NB4 (cell line): ENCODE measurements at regions not wholly inside any gene's neighbourhood (a gene's known extent, or its start where the extent isn't known, plus 50 kb on each side); places are given as distances from the start of the nearest gene placed in this dataset.

Source experiments
- DNase-seq: peaks from one replicate; pipeline ENCODE4 v3.0.0; 2010; ENCODE audit warnings: low read depth
- H3K4me3 ChIP-seq: one replicate; pipeline ENCODE4 v1.5.1; 2011; ENCODE audit warnings: mild to moderate bottlenecking, low read depth, low read length, moderate library complexity
- MYC ChIP-seq: IDR thresholded peaks from 2 replicates; pipeline ENCODE4 v1.6.1; 2011; ENCODE audit warnings: low read depth, low read length
- POLR2A ChIP-seq: IDR thresholded peaks from 2 replicates; pipeline ENCODE4 v1.6.1; 2011; ENCODE audit warnings: mild to moderate bottlenecking; ENCODE audit not compliant: insufficient read length; ENCODE audit errors: extremely low read depth
- TF ChIP-seq, protein P1 (sequence below): IDR thresholded peaks from 2 replicates; pipeline ENCODE4 v1.6.1; 2011; ENCODE audit warnings: low read depth, low read length
- TF ChIP-seq, protein P2 (sequence below): IDR thresholded peaks from one replicate; pipeline ENCODE4 v1.5.1; 2012; ENCODE audit warnings: low read depth, low read length

DNA sequence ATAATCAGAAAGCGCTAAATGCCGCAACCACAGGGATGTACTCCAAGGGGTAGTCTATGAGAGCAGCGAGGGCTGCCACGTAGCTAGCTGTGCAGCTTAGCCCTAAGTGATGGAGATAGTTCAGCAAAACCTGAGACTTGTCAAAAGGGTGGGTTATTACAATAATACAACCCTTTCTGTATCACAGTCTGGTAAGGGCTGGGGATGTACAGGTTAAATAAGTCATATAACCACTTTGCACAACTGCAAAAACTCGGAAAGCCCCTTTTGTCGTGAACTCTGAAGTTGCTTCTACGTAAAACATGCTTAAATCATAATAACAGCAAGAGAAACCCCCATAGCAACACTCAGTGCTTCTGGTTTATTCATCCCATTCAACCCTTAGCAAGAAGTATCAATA is 598.8 kb downstream of the SUCLG1 start:
- TF ChIP-seq, protein P1, sequence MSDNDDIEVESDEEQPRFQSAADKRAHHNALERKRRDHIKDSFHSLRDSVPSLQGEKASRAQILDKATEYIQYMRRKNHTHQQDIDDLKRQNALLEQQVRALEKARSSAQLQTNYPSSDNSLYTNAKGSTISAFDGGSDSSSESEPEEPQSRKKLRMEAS, result no peak
- no peak for TF ChIP-seq POLR2A
- no peak for TF ChIP-seq MYC
- TF ChIP-seq, protein P2, sequence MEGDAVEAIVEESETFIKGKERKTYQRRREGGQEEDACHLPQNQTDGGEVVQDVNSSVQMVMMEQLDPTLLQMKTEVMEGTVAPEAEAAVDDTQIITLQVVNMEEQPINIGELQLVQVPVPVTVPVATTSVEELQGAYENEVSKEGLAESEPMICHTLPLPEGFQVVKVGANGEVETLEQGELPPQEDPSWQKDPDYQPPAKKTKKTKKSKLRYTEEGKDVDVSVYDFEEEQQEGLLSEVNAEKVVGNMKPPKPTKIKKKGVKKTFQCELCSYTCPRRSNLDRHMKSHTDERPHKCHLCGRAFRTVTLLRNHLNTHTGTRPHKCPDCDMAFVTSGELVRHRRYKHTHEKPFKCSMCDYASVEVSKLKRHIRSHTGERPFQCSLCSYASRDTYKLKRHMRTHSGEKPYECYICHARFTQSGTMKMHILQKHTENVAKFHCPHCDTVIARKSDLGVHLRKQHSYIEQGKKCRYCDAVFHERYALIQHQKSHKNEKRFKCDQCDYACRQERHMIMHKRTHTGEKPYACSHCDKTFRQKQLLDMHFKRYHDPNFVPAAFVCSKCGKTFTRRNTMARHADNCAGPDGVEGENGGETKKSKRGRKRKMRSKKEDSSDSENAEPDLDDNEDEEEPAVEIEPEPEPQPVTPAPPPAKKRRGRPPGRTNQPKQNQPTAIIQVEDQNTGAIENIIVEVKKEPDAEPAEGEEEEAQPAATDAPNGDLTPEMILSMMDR, result no peak
- DNase-seq, result no peak
- no peak overlapping the region for H3K4me3 ChIP-seq

DNA sequence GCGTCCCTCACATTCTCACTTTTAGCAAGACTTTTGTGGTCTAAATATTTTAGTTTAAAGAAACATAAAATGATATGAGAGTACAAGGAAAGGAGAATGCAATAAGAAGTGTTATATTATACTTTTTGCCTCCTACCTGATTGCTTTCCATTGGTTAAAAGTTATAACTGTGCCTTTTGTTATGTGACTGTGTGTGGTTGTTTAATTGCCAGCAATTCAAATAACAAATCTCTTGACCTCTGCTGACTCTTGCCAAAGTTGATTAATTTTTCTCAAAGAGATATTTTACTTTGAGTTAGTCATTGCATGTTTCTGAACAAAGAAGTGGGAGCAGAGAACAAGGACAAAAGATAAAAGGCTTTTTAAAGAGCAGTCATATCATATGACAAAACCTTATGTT is 599.5 kb downstream of the SUCLG1 start:
- H3K4me3 ChIP-seq, result no peak overlapping the region
- no peak for DNase-seq
- TF ChIP-seq MYC (no peak), POLR2A (no peak)
- TF ChIP-seq, protein P2, result no peak
- TF ChIP-seq, protein P1, result no peak

DNA sequence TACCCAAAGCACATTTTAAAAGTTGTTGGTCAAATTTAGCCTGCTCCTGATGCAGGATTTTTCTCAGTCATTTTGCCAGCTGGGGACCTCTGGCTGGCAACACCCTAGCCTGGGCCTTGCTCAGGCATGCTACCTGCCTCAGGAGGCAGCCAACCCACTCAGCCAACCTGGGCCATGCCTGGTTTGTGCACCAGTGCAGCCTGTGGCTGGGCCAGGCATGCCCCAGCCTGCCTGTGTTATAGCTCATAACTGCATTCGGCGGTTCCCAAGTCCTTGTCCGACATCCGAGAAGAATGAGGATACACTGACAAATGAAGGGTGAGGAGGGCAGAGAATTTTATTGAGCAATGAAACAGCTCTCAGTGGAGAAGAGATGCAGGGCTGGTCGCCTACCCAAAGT is 608.0 kb downstream of the SUCLG1 start:
- H3K4me3 ChIP-seq, result no peak overlapping the region
- no peak for DNase-seq

DNA sequence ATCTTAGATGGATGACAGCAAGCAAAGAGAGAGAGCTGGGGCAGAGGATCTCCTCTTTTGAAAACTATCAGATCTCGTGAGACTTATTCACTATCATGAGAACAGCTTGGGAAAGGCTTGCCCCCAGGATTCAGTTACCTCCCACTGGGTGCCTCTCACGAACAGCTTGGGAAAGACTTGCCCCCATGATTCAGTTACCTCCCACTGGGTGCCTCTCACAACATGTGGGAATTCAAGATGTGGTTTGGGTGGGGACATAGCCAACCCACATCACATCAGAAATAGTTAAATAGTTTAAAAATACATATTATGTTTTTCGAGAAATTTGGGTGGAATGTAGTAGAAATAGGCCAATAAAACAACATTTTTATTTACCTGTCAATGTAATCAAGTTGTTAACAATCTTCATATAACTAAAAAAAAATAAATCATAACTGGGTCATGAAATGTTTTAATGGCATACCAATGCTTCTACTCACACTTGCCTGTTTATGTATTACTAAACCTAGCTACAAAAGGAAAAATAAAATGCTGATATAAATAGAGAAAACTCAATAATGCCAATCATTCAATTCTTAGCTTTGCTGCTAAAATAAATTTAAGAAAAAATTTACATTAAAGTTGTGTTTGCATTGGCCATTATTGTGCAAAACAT is 608.9 kb downstream of the SUCLG1 start:
- TF ChIP-seq POLR2A (no peak), MYC (no peak)
- TF ChIP-seq, protein P2, result no peak
- TF ChIP-seq, protein P1, result no peak
- DNase-seq, result no peak
- H3K4me3 ChIP-seq, result no peak overlapping the region

More for the DNA sequence above, 608.0 kb downstream of the SUCLG1 start:
- TF ChIP-seq, protein P2, result no peak
- TF ChIP-seq, protein P1, result no peak
- TF ChIP-seq MYC (no peak), POLR2A (no peak)

DNA sequence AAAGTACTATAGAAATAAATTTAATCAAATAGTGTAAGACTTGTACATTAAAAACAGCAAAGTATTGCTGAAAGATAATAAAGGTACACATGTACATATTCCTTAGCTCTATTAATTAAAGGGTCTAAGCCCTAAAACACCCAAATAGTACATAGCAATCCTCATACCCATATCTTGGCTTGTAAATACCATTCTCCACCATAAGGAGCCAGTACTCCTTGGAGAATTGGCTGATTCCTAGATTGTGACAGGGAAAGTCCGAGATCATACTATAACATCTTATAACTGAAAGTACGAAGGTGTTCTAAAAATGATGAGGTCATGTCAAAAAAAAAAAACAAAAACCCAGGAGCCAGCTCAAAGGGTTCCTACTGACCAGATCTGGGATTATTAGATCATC is 614.6 kb downstream of the SUCLG1 start:
- no peak overlapping the region for H3K4me3 ChIP-seq
- TF ChIP-seq, protein P1, result no peak
- TF ChIP-seq POLR2A (no peak), MYC (no peak)
- TF ChIP-seq, protein P2, result no peak
- no peak for DNase-seq
